ENCODE measurements at regions not wholly inside any gene's neighbourhood (a gene's known extent, or its start where the extent isn't known, plus 50 kb on each side); places are given as distances from the start of the nearest gene placed in this dataset.

DNA sequence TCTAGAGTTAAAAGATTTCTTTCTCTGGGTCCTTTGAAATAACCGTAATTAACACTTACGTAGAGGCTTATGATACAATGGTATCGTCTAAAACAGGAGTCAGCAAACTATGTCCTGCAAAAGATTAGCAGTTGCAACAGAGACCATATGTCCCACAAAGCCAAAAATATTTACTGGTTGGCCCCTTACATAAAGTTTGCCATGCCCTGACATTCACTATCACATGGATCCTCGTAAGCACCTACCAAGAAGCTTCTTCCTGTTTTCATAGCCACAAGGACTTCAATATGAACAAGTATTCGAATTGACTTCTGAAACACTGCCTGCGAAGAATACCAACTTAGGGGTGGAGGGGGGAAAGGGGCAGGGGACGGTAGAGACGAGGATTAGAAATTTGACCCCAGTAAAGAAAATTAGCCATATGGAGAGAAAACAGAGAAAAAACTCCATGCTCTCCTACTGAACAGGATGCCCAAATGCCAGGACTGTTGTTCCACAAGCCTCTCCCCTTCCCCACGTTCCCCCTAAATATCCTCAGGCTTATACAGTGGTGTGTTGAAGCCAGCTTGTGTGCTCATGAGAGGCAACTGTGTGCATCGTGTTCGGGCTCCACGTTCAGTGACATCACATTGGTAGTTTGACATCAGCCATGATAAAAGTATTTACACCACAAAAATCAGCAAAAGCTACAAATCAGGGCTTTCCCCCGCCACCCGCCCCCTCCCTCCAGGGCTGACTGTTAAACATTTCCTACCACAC is 144.1 kb upstream of the HES1 start:
- H3K4me1 ChIP-seq (ENCODE audit: insufficient read depth), result peaks cover 18% of the 10 kb centered on the region
- no peaks in the 10 kb centered on the region for H3K36me3 Mint-ChIP-seq (ENCODE audit: low read depth)
- H3K27me3 ChIP-seq (ENCODE audit: insufficient read depth), result no peaks in the 10 kb centered on the region
- no peaks in the 10 kb centered on the region for H3K36me3 ChIP-seq (ENCODE audit: insufficient read depth)
- no peak for DNase-seq (ENCODE audit: low spot score)
- H3K4me3 Mint-ChIP-seq, result no peak overlapping the region
- no peak overlapping the region for H3K27ac ChIP-seq (ENCODE audit: low read depth)
- TF ChIP-seq EZH2phosphoT487 (IDR thresholded peaks at IDR 0.05; ENCODE audit: unreplicated experiment) (no peak), POLR2AphosphoS5 (IDR thresholded peaks at IDR 0.05; ENCODE audit: low read depth) (no peak), NANOG (IDR thresholded peaks at IDR 0.05; ENCODE audit: borderline replicate concordance) (no peak), STAT1 (IDR thresholded peaks at IDR 0.05; ENCODE audit: unreplicated experiment) (no peak), ZNF114 (CRISPR knock-in tag; IDR thresholded peaks at IDR 0.05) (no peak), CREB1 (CRISPR knock-in tag; IDR thresholded peaks at IDR 0.05; ENCODE audit: low read depth) (no peak), JUNB (IDR thresholded peaks at IDR 0.05; ENCODE audit: unreplicated experiment) (no peak), ZNF331 (CRISPR knock-in tag; IDR thresholded peaks at IDR 0.05; ENCODE audit: low read depth) (no peak)
- TF ChIP-seq, protein P1, sequence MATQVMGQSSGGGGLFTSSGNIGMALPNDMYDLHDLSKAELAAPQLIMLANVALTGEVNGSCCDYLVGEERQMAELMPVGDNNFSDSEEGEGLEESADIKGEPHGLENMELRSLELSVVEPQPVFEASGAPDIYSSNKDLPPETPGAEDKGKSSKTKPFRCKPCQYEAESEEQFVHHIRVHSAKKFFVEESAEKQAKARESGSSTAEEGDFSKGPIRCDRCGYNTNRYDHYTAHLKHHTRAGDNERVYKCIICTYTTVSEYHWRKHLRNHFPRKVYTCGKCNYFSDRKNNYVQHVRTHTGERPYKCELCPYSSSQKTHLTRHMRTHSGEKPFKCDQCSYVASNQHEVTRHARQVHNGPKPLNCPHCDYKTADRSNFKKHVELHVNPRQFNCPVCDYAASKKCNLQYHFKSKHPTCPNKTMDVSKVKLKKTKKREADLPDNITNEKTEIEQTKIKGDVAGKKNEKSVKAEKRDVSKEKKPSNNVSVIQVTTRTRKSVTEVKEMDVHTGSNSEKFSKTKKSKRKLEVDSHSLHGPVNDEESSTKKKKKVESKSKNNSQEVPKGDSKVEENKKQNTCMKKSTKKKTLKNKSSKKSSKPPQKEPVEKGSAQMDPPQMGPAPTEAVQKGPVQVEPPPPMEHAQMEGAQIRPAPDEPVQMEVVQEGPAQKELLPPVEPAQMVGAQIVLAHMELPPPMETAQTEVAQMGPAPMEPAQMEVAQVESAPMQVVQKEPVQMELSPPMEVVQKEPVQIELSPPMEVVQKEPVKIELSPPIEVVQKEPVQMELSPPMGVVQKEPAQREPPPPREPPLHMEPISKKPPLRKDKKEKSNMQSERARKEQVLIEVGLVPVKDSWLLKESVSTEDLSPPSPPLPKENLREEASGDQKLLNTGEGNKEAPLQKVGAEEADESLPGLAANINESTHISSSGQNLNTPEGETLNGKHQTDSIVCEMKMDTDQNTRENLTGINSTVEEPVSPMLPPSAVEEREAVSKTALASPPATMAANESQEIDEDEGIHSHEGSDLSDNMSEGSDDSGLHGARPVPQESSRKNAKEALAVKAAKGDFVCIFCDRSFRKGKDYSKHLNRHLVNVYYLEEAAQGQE (IDR thresholded peaks at IDR 0.05; ENCODE audit: unreplicated experiment), result no peak
- TF ChIP-seq, protein P2, sequence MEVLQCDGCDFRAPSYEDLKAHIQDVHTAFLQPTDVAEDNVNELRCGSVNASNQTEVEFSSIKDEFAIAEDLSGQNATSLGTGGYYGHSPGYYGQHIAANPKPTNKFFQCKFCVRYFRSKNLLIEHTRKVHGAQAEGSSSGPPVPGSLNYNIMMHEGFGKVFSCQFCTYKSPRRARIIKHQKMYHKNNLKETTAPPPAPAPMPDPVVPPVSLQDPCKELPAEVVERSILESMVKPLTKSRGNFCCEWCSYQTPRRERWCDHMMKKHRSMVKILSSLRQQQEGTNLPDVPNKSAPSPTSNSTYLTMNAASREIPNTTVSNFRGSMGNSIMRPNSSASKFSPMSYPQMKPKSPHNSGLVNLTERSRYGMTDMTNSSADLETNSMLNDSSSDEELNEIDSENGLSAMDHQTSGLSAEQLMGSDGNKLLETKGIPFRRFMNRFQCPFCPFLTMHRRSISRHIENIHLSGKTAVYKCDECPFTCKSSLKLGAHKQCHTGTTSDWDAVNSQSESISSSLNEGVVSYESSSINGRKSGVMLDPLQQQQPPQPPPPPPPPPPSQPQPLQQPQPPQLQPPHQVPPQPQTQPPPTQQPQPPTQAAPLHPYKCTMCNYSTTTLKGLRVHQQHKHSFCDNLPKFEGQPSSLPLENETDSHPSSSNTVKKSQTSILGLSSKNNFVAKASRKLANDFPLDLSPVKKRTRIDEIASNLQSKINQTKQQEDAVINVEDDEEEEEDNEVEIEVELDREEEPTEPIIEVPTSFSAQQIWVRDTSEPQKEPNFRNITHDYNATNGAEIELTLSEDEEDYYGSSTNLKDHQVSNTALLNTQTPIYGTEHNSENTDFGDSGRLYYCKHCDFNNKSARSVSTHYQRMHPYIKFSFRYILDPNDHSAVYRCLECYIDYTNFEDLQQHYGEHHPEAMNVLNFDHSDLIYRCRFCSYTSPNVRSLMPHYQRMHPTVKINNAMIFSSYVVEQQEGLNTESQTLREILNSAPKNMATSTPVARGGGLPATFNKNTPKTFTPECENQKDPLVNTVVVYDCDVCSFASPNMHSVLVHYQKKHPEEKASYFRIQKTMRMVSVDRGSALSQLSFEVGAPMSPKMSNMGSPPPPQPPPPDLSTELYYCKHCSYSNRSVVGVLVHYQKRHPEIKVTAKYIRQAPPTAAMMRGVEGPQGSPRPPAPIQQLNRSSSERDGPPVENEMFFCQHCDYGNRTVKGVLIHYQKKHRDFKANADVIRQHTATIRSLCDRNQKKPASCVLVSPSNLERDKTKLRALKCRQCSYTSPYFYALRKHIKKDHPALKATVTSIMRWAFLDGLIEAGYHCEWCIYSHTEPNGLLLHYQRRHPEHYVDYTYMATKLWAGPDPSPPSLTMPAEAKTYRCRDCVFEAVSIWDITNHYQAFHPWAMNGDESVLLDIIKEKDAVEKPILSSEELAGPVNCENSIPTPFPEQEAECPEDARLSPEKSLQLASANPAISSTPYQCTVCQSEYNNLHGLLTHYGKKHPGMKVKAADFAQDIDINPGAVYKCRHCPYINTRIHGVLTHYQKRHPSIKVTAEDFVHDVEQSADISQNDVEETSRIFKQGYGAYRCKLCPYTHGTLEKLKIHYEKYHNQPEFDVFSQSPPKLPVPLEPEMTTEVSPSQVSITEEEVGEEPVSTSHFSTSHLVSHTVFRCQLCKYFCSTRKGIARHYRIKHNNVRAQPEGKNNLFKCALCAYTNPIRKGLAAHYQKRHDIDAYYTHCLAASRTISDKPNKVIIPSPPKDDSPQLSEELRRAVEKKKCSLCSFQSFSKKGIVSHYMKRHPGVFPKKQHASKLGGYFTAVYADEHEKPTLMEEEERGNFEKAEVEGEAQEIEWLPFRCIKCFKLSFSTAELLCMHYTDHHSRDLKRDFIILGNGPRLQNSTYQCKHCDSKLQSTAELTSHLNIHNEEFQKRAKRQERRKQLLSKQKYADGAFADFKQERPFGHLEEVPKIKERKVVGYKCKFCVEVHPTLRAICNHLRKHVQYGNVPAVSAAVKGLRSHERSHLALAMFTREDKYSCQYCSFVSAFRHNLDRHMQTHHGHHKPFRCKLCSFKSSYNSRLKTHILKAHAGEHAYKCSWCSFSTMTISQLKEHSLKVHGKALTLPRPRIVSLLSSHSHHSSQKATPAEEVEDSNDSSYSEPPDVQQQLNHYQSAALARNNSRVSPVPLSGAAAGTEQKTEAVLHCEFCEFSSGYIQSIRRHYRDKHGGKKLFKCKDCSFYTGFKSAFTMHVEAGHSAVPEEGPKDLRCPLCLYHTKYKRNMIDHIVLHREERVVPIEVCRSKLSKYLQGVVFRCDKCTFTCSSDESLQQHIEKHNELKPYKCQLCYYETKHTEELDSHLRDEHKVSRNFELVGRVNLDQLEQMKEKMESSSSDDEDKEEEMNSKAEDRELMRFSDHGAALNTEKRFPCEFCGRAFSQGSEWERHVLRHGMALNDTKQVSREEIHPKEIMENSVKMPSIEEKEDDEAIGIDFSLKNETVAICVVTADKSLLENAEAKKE (CRISPR knock-in tag; IDR thresholded peaks at IDR 0.05), result no peak
- TF ChIP-seq, protein P3, sequence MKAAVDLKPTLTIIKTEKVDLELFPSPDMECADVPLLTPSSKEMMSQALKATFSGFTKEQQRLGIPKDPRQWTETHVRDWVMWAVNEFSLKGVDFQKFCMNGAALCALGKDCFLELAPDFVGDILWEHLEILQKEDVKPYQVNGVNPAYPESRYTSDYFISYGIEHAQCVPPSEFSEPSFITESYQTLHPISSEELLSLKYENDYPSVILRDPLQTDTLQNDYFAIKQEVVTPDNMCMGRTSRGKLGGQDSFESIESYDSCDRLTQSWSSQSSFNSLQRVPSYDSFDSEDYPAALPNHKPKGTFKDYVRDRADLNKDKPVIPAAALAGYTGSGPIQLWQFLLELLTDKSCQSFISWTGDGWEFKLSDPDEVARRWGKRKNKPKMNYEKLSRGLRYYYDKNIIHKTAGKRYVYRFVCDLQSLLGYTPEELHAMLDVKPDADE (IDR thresholded peaks at IDR 0.05), result no peak
- no peak overlapping the region for H3K4me2 ChIP-seq
- no peaks in the 10 kb centered on the region for H4K20me1 ChIP-seq (replicated peaks; ENCODE audit: insufficient read depth)
- 0 out of 2 replicates have a peak overlapping the region, but pooled peaks have one; percentile 52 for H2AFZ ChIP-seq
- H3K27me3 Mint-ChIP-seq (ENCODE audit: insufficient read depth, low read depth, poor library complexity), result peaks cover 9% of the 10 kb centered on the region
- no peak overlapping the region for H3K4me3 ChIP-seq
- peaks cover 3% of the 10 kb centered on the region; the same call in 1 of the 3 replicates for H3K9me3 Mint-ChIP-seq
- no peak overlapping the region for H3K27ac Mint-ChIP-seq
- peaks cover 36% of the 10 kb centered on the region for H3K4me1 Mint-ChIP-seq
- no peaks in the 10 kb centered on the region for H3F3A ChIP-seq (replicated peaks; ENCODE audit: low read depth)
- H3K9me2 ChIP-seq (ENCODE audit: insufficient read depth), result no peaks in the 10 kb centered on the region
- H3K79me2 ChIP-seq (replicated peaks; ENCODE audit: insufficient read depth), result no peaks in the 10 kb centered on the region
- no peak for ATAC-seq
